ENCODE measurements at regions not wholly inside any gene's neighbourhood (a gene's known extent, or its start where the extent isn't known, plus 50 kb on each side); places are given as distances from the start of the nearest gene placed in this dataset.

- 70 to 80% (median 76%) methylated on average over 5 of the region's 5 CpGs for WGBS, 4 donors
- intact Hi-C loops (cut with DNase I) = no loop called here
- H3K4me3 ChIP-seq = no peak overlapping the region
- TF ChIP-seq CTCF (IDR thresholded peaks at IDR 0.05) (no peak), POLR2A (IDR thresholded peaks at IDR 0.05) (no peak)
- no peaks in the 10 kb centered on the region for H3K27me3 ChIP-seq
- no peak for DNase-seq
- H3K27ac ChIP-seq = no peak overlapping the region
- H3K9me3 ChIP-seq (replicated peaks in 1 of 3) = no peaks in the 10 kb centered on the region
- no peaks in the 10 kb centered on the region for H3K4me1 ChIP-seq (replicated peaks in 1 of 2)
- no peaks in the 10 kb centered on the region for H3K36me3 ChIP-seq (replicated peaks in 1 of 2)
Measured at GRCh38 chr4:22947851-22948250, 255.1 kb downstream of the GBA3 start.

- no peak for DNase-seq
- TF ChIP-seq CTCF (IDR thresholded peaks at IDR 0.05) (no peak), POLR2A (IDR thresholded peaks at IDR 0.05) (no peak)
- intact Hi-C loops (cut with DNase I) = no loop called here
- H3K27ac ChIP-seq = no peak overlapping the region
- no peaks in the 10 kb centered on the region for H3K4me1 ChIP-seq (replicated peaks in 1 of 2)
- H3K27me3 ChIP-seq = no peaks in the 10 kb centered on the region
- no peak overlapping the region for H3K4me3 ChIP-seq
- 71 to 74% (median 73%) methylated on average over 6 of the region's 6 CpGs for WGBS, 4 donors
- no peaks in the 10 kb centered on the region for H3K9me3 ChIP-seq (replicated peaks in 1 of 3)
- no peaks in the 10 kb centered on the region for H3K36me3 ChIP-seq (replicated peaks in 1 of 2)
Measured at GRCh38 chr4:22942920-22943559, 250.3 kb downstream of the GBA3 start.

GRCh38 chr4:22941688-22942375 is 249.1 kb downstream of the GBA3 start:
- no peaks in the 10 kb centered on the region for H3K4me1 ChIP-seq (replicated peaks in 1 of 2)
- 77 to 89% (median 87%) methylated on average over 5 of the region's 5 CpGs for WGBS, 4 donors
- H3K27ac ChIP-seq = no peak overlapping the region
- H3K36me3 ChIP-seq (replicated peaks in 1 of 2) = no peaks in the 10 kb centered on the region
- H3K9me3 ChIP-seq (replicated peaks in 1 of 3) = no peaks in the 10 kb centered on the region
- TF ChIP-seq CTCF (IDR thresholded peaks at IDR 0.05) = no peak
- TF ChIP-seq POLR2A (IDR thresholded peaks at IDR 0.05) = no peak
- no peak for DNase-seq
- no peaks in the 10 kb centered on the region for H3K27me3 ChIP-seq
- no peak overlapping the region for H3K4me3 ChIP-seq
- intact Hi-C loops (cut with DNase I) = no loop called here

GRCh38 chr4:22932326-22932725 is 239.6 kb downstream of the GBA3 start:
- H3K27me3 ChIP-seq = no peaks in the 10 kb centered on the region
- no peaks in the 10 kb centered on the region for H3K36me3 ChIP-seq (replicated peaks in 1 of 2)
- no peaks in the 10 kb centered on the region for H3K4me1 ChIP-seq (replicated peaks in 1 of 2)
- H3K4me3 ChIP-seq = no peak overlapping the region
- no peak overlapping the region for H3K27ac ChIP-seq
- intact Hi-C loops (cut with DNase I) = no loop called here
- TF ChIP-seq CTCF (IDR thresholded peaks at IDR 0.05) (no peak), POLR2A (IDR thresholded peaks at IDR 0.05) (no peak)
- 52 to 88% (median 70%) methylated on average over 2 of the region's 2 CpGs for WGBS, 4 donors
- H3K9me3 ChIP-seq (replicated peaks in 1 of 3) = no peaks in the 10 kb centered on the region
- no peak for DNase-seq
